ENCODE measurements at regions not wholly inside any gene's neighbourhood (a gene's known extent, or its start where the extent isn't known, plus 50 kb on each side); places are given as distances from the start of the nearest gene placed in this dataset.

- H3K4me3 ChIP-seq (replicated peaks in 1 of 4; ENCODE audit: control extremely low read depth in 1 of 4, insufficient read depth in 1 of 4, low read depth in 3 of 4, low read length in 4 of 4), result no peak overlapping the region
- no peaks in the 10 kb centered on the region for H3K27me3 ChIP-seq (ENCODE audit: control insufficient read depth, insufficient read depth, low read length)
- H3K9me3 ChIP-seq (ENCODE audit: control insufficient read depth, insufficient read depth, low read depth, low read length), result no peaks in the 10 kb centered on the region
- no peaks in the 10 kb centered on the region for H4K20me1 ChIP-seq (ENCODE audit: control insufficient read depth, extremely low read depth, insufficient read depth, low read length)
- no peak overlapping the region for H3K4me2 ChIP-seq (ENCODE audit: extremely low read depth, insufficient read depth, low read length)
- TF ChIP-seq EZH2 (IDR thresholded peaks at IDR 0.05; ENCODE audit: low read length, missing control alignments) (no peak), CTCF (conservative IDR thresholded peaks at IDR 0.05 in 1 of 2, IDR thresholded peaks at IDR 0.05 in 1 of 2; ENCODE audit: low read depth in 1 of 2, low read length in 2 of 2) (no peak)
- DNase-seq (ENCODE audit: low read depth in 2 of 2), result no peak
- H3K27ac ChIP-seq (ENCODE audit: insufficient read depth, low read length), result no peak overlapping the region
- H3K79me2 ChIP-seq (ENCODE audit: control insufficient read depth, insufficient read depth, low read length), result no peaks in the 10 kb centered on the region
- no peaks in the 10 kb centered on the region for H3K36me3 ChIP-seq (ENCODE audit: control insufficient read depth, insufficient read depth, low read length)
- H2AFZ ChIP-seq (ENCODE audit: low read length), result no peak overlapping the region
- H3K9ac ChIP-seq (ENCODE audit: insufficient read depth, low read length), result no peak overlapping the region
- H3K4me1 ChIP-seq (ENCODE audit: control insufficient read depth, extremely low read depth, insufficient read depth, low read length), result no peaks in the 10 kb centered on the region
Measured at GRCh38 chr12:115426732-115427131, 742.8 kb upstream of the TBX3 start.

- Histone ChIP-seq H3K4me3 (replicated peaks in 1 of 4; ENCODE audit: control extremely low read depth in 1 of 4, insufficient read depth in 1 of 4, low read depth in 3 of 4, low read length in 4 of 4) (no peak overlapping the region), H3K4me2 (ENCODE audit: extremely low read depth, insufficient read depth, low read length) (no peak overlapping the region), H3K79me2 (ENCODE audit: control insufficient read depth, insufficient read depth, low read length) (no peaks in the 10 kb centered on the region), H2AFZ (ENCODE audit: low read length) (no peak overlapping the region), H3K9ac (ENCODE audit: insufficient read depth, low read length) (no peak overlapping the region), H4K20me1 (ENCODE audit: control insufficient read depth, extremely low read depth, insufficient read depth, low read length) (no peaks in the 10 kb centered on the region), H3K4me1 (ENCODE audit: control insufficient read depth, extremely low read depth, insufficient read depth, low read length) (no peaks in the 10 kb centered on the region), H3K27ac (ENCODE audit: insufficient read depth, low read length) (no peak overlapping the region), H3K9me3 (ENCODE audit: control insufficient read depth, insufficient read depth, low read depth, low read length) (no peaks in the 10 kb centered on the region), H3K27me3 (ENCODE audit: control insufficient read depth, insufficient read depth, low read length) (no peaks in the 10 kb centered on the region), H3K36me3 (ENCODE audit: control insufficient read depth, insufficient read depth, low read length) (no peaks in the 10 kb centered on the region)
- no peak for DNase-seq (ENCODE audit: low read depth in 2 of 2)
- no peak for TF ChIP-seq EZH2 (IDR thresholded peaks at IDR 0.05; ENCODE audit: low read length, missing control alignments)
- TF ChIP-seq CTCF (conservative IDR thresholded peaks at IDR 0.05 in 1 of 2, IDR thresholded peaks at IDR 0.05 in 1 of 2; ENCODE audit: low read depth in 1 of 2, low read length in 2 of 2), result no peak
Measured at GRCh38 chr12:115424003-115424402, 740.0 kb upstream of the TBX3 start.

GRCh38 chr12:115423546-115423987, 739.6 kb upstream of the TBX3 start:
- Histone ChIP-seq H3K9ac (ENCODE audit: insufficient read depth, low read length) (no peak overlapping the region), H3K4me1 (ENCODE audit: control insufficient read depth, extremely low read depth, insufficient read depth, low read length) (no peaks in the 10 kb centered on the region), H3K36me3 (ENCODE audit: control insufficient read depth, insufficient read depth, low read length) (no peaks in the 10 kb centered on the region), H3K4me2 (ENCODE audit: extremely low read depth, insufficient read depth, low read length) (no peak overlapping the region), H3K9me3 (ENCODE audit: control insufficient read depth, insufficient read depth, low read depth, low read length) (no peaks in the 10 kb centered on the region), H2AFZ (ENCODE audit: low read length) (no peak overlapping the region), H3K4me3 (replicated peaks in 1 of 4; ENCODE audit: control extremely low read depth in 1 of 4, insufficient read depth in 1 of 4, low read depth in 3 of 4, low read length in 4 of 4) (no peak overlapping the region), H4K20me1 (ENCODE audit: control insufficient read depth, extremely low read depth, insufficient read depth, low read length) (no peaks in the 10 kb centered on the region), H3K27ac (ENCODE audit: insufficient read depth, low read length) (no peak overlapping the region), H3K27me3 (ENCODE audit: control insufficient read depth, insufficient read depth, low read length) (no peaks in the 10 kb centered on the region), H3K79me2 (ENCODE audit: control insufficient read depth, insufficient read depth, low read length) (no peaks in the 10 kb centered on the region)
- DNase-seq (ENCODE audit: low read depth in 2 of 2), result no peak
- no peak for TF ChIP-seq CTCF (conservative IDR thresholded peaks at IDR 0.05 in 1 of 2, IDR thresholded peaks at IDR 0.05 in 1 of 2; ENCODE audit: low read depth in 1 of 2, low read length in 2 of 2)
- no peak for TF ChIP-seq EZH2 (IDR thresholded peaks at IDR 0.05; ENCODE audit: low read length, missing control alignments)

All from fibroblast of lung (primary cell).